H1 (cell line): ENCODE measurements at regions not wholly inside any gene's neighbourhood (a gene's known extent, or its start where the extent isn't known, plus 50 kb on each side); places are given as distances from the start of the nearest gene placed in this dataset.

ENCODE experiments used
- CTCF ChIA-PET: fragments of 300-600 bp; sonication (Branson Sonifier 250); formaldehyde crosslinking; loops from one replicate; lab custom pipeline; 2021; ENCODE audit not compliant: partially characterized antibody; lab: Charles Lee
- POLR2A ChIA-PET: fragments of 300-600 bp; sonication (Branson Sonifier 250); formaldehyde crosslinking; loops from one replicate; lab custom pipeline; 2021; ENCODE audit warnings: inconsistent platforms; ENCODE audit not compliant: partially characterized antibody; lab: Charles Lee
- DNase-seq, 2 experiments: peaks; one replicate each; pipeline versions ENCODE4 v3.0.0 to v3.0.0-alpha.2; 2010 to 2022; ENCODE audit warnings: low spot score in 2 of 2, low read depth in 1 of 2, mixed read lengths in 1 of 2
- FAIRE-seq: peaks from 2 replicates; lab custom pipeline; 2011; peaks lifted over from hg19 to GRCh38; lab: Jason Lieb, UNC
- H2AFZ ChIP-seq: 2 replicates; pipeline ENCODE4 v1.8.1; 2012; ENCODE audit warnings: low read length, inconsistent platforms
- H2AK5ac ChIP-seq: 2 replicates; pipeline ENCODE4 v1.6.1; 2013; ENCODE audit warnings: low read depth, low read length
- H2BK120ac ChIP-seq: replicated peaks from 2 replicates; pipeline ENCODE3; 2013; ENCODE audit warnings: low read depth, low read length, inconsistent platforms
- H2BK12ac ChIP-seq: 2 replicates; pipeline ENCODE4 v1.6.1; 2013; ENCODE audit warnings: low read depth, low read length
- H2BK15ac ChIP-seq: 2 replicates; pipeline ENCODE4 v1.6.1; 2013; ENCODE audit warnings: low read length
- H2BK20ac ChIP-seq: 2 replicates; pipeline ENCODE4 v1.6.1; 2013; ENCODE audit warnings: low read length
- H2BK5ac ChIP-seq: 2 replicates; pipeline ENCODE4 v1.6.1; 2013; ENCODE audit warnings: low read depth, low read length
- H3K14ac ChIP-seq: 2 replicates; pipeline ENCODE4 v1.6.1; 2013; ENCODE audit warnings: inconsistent platforms; ENCODE audit not compliant: insufficient read length
- H3K18ac ChIP-seq: 2 replicates; pipeline ENCODE4 v1.6.1; 2013; ENCODE audit warnings: low read length; ENCODE audit errors: extremely low read depth
- H3K23ac ChIP-seq: 2 replicates; pipeline ENCODE4 v1.6.1; 2013; ENCODE audit warnings: inconsistent platforms; ENCODE audit not compliant: insufficient read length
- H3K23me2 ChIP-seq: 2 replicates; pipeline ENCODE4 v1.6.1; 2013; ENCODE audit warnings: low read depth, low read length
- H3K27ac ChIP-seq: 2 replicates; pipeline ENCODE4 v1.6.1; 2011; ENCODE audit warnings: low read depth, low read length, inconsistent platforms
- H3K27me3 ChIP-seq, 4 experiments: replicated peaks in 1 of 4; 1 replicate in 1 of 4; 2 replicates in 3 of 4; pipeline versions ENCODE4 v1.6.1 to v1.8.1; 2011 to 2013; ENCODE audit warnings: low read length in 3 of 4, mild to moderate bottlenecking in 3 of 4, inconsistent platforms in 2 of 4, mixed read lengths in 2 of 4, moderate library complexity in 1 of 4; ENCODE audit not compliant: control insufficient read depth in 3 of 4, insufficient read depth in 3 of 4; ENCODE audit errors: extremely low read depth in 1 of 4
- H3K36me3 ChIP-seq, 4 experiments: 2 replicates each; pipeline versions ENCODE4 v1.6.1 to v1.8.1; 2011 to 2013; ENCODE audit warnings: mild to moderate bottlenecking in 4 of 4, low read length in 3 of 4, moderate library complexity in 2 of 4, control low read depth in 1 of 4, inconsistent platforms in 1 of 4; ENCODE audit not compliant: insufficient read depth in 4 of 4, control insufficient read depth in 2 of 4
- H3K4ac ChIP-seq: replicated peaks from 2 replicates; pipeline ENCODE3; 2013; ENCODE audit warnings: low read length, low read depth, mixed read lengths, inconsistent platforms; ENCODE audit not compliant: insufficient read length
- H3K4me1 ChIP-seq, 4 experiments: replicated peaks in 1 of 4; 1 replicate in 1 of 4; 2 replicates in 3 of 4; pipeline versions ENCODE4 v1.6.1 to v1.8.1; 2011 to 2013; ENCODE audit warnings: low read length in 3 of 4, inconsistent platforms in 2 of 4, mixed read lengths in 1 of 4; ENCODE audit not compliant: insufficient read depth in 4 of 4, control insufficient read depth in 3 of 4
- H3K4me2 ChIP-seq, 2 experiments: 2 replicates each; pipeline versions ENCODE4 v1.6.1 to v1.8.1; 2011 to 2013; ENCODE audit warnings: low read depth in 2 of 2, low read length in 2 of 2, control low read depth in 1 of 2, inconsistent platforms in 1 of 2, mild to moderate bottlenecking in 1 of 2; ENCODE audit not compliant: insufficient read depth in 1 of 2
- H3K4me3 ChIP-seq, 4 experiments: fragments of 200-600, 300-600 bp in 1 of 4; sonication (generic), shearing (Covaris generic), sonication (Bioruptor Twin) in 1 of 4; 2 replicates each; pipeline versions ENCODE4 v1.5.1 to v1.8.1; 2011 to 2016; ENCODE audit warnings: low read length in 4 of 4, low read depth in 3 of 4, control low read depth in 2 of 4, inconsistent platforms in 2 of 4, mild to moderate bottlenecking in 2 of 4, mixed read lengths in 1 of 4, moderate library complexity in 1 of 4; ENCODE audit not compliant: insufficient read depth in 2 of 4; ENCODE audit errors: extremely low read depth in 1 of 4
- H3K56ac ChIP-seq: replicated peaks from 2 replicates; pipeline ENCODE3; 2013; ENCODE audit warnings: low read depth, mild to moderate bottlenecking, mixed read lengths, low read length, inconsistent platforms; ENCODE audit not compliant: insufficient read length
- H3K79me1 ChIP-seq: 2 replicates; pipeline ENCODE4 v1.6.1; 2013; ENCODE audit warnings: low read depth, low read length, control low read depth
- H3K79me2 ChIP-seq, 2 experiments: 2 replicates each; pipeline versions ENCODE4 v1.6.1 to v1.8.1; 2012 to 2013; ENCODE audit warnings: low read length in 2 of 2, mild to moderate bottlenecking in 2 of 2, inconsistent platforms in 1 of 2; ENCODE audit not compliant: insufficient read depth in 2 of 2, control insufficient read depth in 1 of 2
- H3K9ac ChIP-seq, 4 experiments: replicated peaks in 1 of 4; 1 replicate in 1 of 4; 2 replicates in 3 of 4; pipeline versions ENCODE4 v1.6.1 to v1.8.1; 2011 to 2013; ENCODE audit warnings: low read depth in 3 of 4, low read length in 3 of 4, control low read depth in 2 of 4, mild to moderate bottlenecking in 2 of 4, moderate library complexity in 2 of 4, inconsistent platforms in 1 of 4; ENCODE audit errors: extremely low read depth in 1 of 4
- H3K9me3 ChIP-seq, 2 experiments: 2 replicates each; pipeline versions ENCODE4 v1.6.1 to v1.8.1; 2012 to 2013; ENCODE audit warnings: mild to moderate bottlenecking in 2 of 2, moderate library complexity in 2 of 2, control low read depth in 1 of 2, inconsistent platforms in 1 of 2, low read depth in 1 of 2, low read length in 1 of 2, mixed read lengths in 1 of 2; ENCODE audit not compliant: insufficient read depth in 2 of 2
- H4K20me1 ChIP-seq, 2 experiments: replicated peaks in 1 of 2; 2 replicates each; pipeline versions ENCODE3 to v1.8.1; 2011 to 2013; ENCODE audit warnings: inconsistent platforms in 2 of 2, low read length in 2 of 2, mild to moderate bottlenecking in 1 of 2; ENCODE audit not compliant: insufficient read depth in 2 of 2, control insufficient read depth in 1 of 2
- H4K5ac ChIP-seq: 2 replicates; pipeline ENCODE4 v1.6.1; 2013; ENCODE audit warnings: low read length, low read depth, mixed read lengths, inconsistent platforms; ENCODE audit not compliant: insufficient read length
- H4K8ac ChIP-seq: 2 replicates; pipeline ENCODE4 v1.8.0; 2013; ENCODE audit warnings: mild to moderate bottlenecking, moderate library complexity, low read length, inconsistent platforms; ENCODE audit not compliant: insufficient read depth; ENCODE audit errors: extremely low read depth
- H4K91ac ChIP-seq: replicated peaks from 2 replicates; pipeline ENCODE3; 2013; ENCODE audit warnings: low read length, mixed read lengths, inconsistent platforms; ENCODE audit not compliant: insufficient read length
- BCL11A ChIP-seq, 2 experiments: IDR thresholded peaks; one replicate each; pipeline ENCODE4 v1.6.1; 2011; ENCODE audit warnings: low read depth in 2 of 2, low read length in 2 of 2, mild to moderate bottlenecking in 2 of 2
- CBX8 ChIP-seq: fragments of 300-800, 300-1000 bp; sonication (generic); IDR thresholded peaks from 2 replicates; pipeline ENCODE4 v1.7.1; 2016; ENCODE audit warnings: low read depth, low read length, borderline replicate concordance
- RAD21 ChIP-seq, 2 experiments: IDR thresholded peaks in 1 of 2; conservative IDR thresholded peaks in 1 of 2; 2 replicates each; pipeline ENCODE4 v1.6.1; 2011; ENCODE audit warnings: low read depth in 2 of 2, low read length in 2 of 2, improper control_type of control experiment in 1 of 2, inconsistent platforms in 1 of 2, mild to moderate bottlenecking in 1 of 2, moderate library complexity in 1 of 2
- SIN3A ChIP-seq, 2 experiments: IDR thresholded peaks in 1 of 2; conservative IDR thresholded peaks in 1 of 2; 2 replicates each; pipeline ENCODE4 v1.6.1; 2011 to 2012; ENCODE audit warnings: low read length in 2 of 2, improper control_type of control experiment in 1 of 2, low read depth in 1 of 2, mild to moderate bottlenecking in 1 of 2
- SIRT6 ChIP-seq: IDR thresholded peaks from one replicate; pipeline ENCODE4 v1.7.1; 2012; ENCODE audit warnings: low read length, inconsistent platforms
- whole genome bisulfite sequencing, 2 experiments: shearing (Covaris generic) in 1 of 2; methylation state at CpG; one replicate each; pipeline versions ENCODE4 v1.1.6 to v1.1.7; 2013 to 2015; ENCODE audit warnings: low lambda C conversion rate in 2 of 2, mixed read lengths in 2 of 2, inconsistent platforms in 1 of 2, low coverage in 1 of 2, missing lambda C conversion rate in 1 of 2; ENCODE audit not compliant: insufficient replicate concordance in 2 of 2, insufficient coverage in 1 of 2, insufficient read length in 1 of 2; ENCODE audit errors: extremely low coverage in 1 of 2, missing lambda C conversion rate in 1 of 2; 5-methylcytosine and 5-hydroxymethylcytosine counted together

- no peak overlapping the region for H2BK12ac ChIP-seq
- H3K36me3 ChIP-seq, result no peaks in the 10 kb centered on the region
- H3K9me3 ChIP-seq, result no peaks in the 10 kb centered on the region
- no peak overlapping the region for H3K4me2 ChIP-seq
- H3K79me2 ChIP-seq, result no peaks in the 10 kb centered on the region
- no peak overlapping the region for H2BK20ac ChIP-seq
- no peak overlapping the region for H3K4me3 ChIP-seq
- no peak overlapping the region for H3K4ac ChIP-seq
- H3K79me1 ChIP-seq, result no peaks in the 10 kb centered on the region
- H2BK120ac ChIP-seq, result no peak overlapping the region
- H2BK15ac ChIP-seq, result no peak overlapping the region
- H2BK5ac ChIP-seq, result no peak overlapping the region
- DNase-seq (no peak), FAIRE-seq (no peak)
- H3K27me3 ChIP-seq, result no peaks in the 10 kb centered on the region
- no peak overlapping the region; the same call in 1 of the 2 replicates for H2AFZ ChIP-seq
- no peak overlapping the region for H2AK5ac ChIP-seq
- H4K8ac ChIP-seq, result no peak overlapping the region
- no peak overlapping the region for H3K27ac ChIP-seq
- no peak overlapping the region for H3K18ac ChIP-seq
- no peak overlapping the region for H3K14ac ChIP-seq
- H4K91ac ChIP-seq, result no peak overlapping the region
- no peaks in the 10 kb centered on the region for H3K4me1 ChIP-seq
- H3K56ac ChIP-seq, result no peak overlapping the region
- 96% methylated on average over 3 of the region's 3 CpGs; no CpG with 5 or more reads in 1 of the 2 experiments for WGBS, 2 experiments
- ChIA-PET CTCF (interaction anchor here (0.9 to 4.3 kb wide), 3 partner anchors 51 to 410 kb away, joined by 3 to 16 read pairs (median 3); no protein-coding TSS in a partner anchor), POLR2A (no interaction called here)
- no peak overlapping the region for H4K5ac ChIP-seq
- no peak overlapping the region for H3K9ac ChIP-seq
- H3K23me2 ChIP-seq, result no peaks in the 10 kb centered on the region
- H3K23ac ChIP-seq, result no peak overlapping the region
- no peaks in the 10 kb centered on the region for H4K20me1 ChIP-seq
- TF ChIP-seq SIN3A (conservative IDR thresholded peaks at IDR 0.05 in 1 of 2, IDR thresholded peaks at IDR 0.05 in 1 of 2; ENCODE audit: low read depth in 1 of 2, low read length in 2 of 2) (no peak), BCL11A (IDR thresholded peaks at IDR 0.05; ENCODE audit: low read depth in 2 of 2, low read length in 2 of 2) (no peak), SIRT6 (no peak), RAD21 (IDR thresholded peaks at IDR 0.05 in 1 of 2, conservative IDR thresholded peaks at IDR 0.05 in 1 of 2; ENCODE audit: low read depth in 2 of 2, low read length in 2 of 2) (no peak), CBX8 (no peak)
These were observed 65.5 kb upstream of the PPP2R2B start for GRCh38 chr5:146944019-146944418.
